GM18873 (cell line): ENCODE measurements at regions not wholly inside any gene's neighbourhood (a gene's known extent, or its start where the extent isn't known, plus 50 kb on each side); places are given as distances from the start of the nearest gene placed in this dataset.

Source experiments
- ATAC-seq: cut with Tn5 transposase; IDR thresholded peaks from one replicate; pipeline ENCODE4 v1.9.1; 2021; ENCODE audit warnings: mild to moderate bottlenecking, moderate library complexity, moderate number of reproducible peaks; ENCODE audit not compliant: unreplicated experiment, low FRiP score

DNA sequence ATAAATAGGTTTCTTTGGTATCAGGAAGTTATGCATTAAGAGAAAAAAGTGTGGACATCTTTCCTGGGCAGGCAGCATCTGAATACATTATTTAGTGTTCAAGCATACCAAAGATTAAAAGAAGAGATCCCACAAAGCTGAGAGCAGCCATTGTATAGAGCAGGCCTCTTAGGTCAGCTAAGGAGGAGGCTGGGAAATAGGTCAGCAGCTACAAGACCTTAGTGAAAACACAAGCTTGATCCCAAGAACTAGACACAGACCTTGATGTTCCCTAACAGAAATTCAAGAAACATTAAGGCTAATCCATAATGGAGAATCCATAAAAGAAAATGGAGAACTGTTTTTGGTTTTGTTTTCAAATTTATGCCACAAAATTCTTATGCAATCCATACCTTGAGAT lies 135.3 kb upstream of the DPT start:
- ATAC-seq, result no peak

DNA sequence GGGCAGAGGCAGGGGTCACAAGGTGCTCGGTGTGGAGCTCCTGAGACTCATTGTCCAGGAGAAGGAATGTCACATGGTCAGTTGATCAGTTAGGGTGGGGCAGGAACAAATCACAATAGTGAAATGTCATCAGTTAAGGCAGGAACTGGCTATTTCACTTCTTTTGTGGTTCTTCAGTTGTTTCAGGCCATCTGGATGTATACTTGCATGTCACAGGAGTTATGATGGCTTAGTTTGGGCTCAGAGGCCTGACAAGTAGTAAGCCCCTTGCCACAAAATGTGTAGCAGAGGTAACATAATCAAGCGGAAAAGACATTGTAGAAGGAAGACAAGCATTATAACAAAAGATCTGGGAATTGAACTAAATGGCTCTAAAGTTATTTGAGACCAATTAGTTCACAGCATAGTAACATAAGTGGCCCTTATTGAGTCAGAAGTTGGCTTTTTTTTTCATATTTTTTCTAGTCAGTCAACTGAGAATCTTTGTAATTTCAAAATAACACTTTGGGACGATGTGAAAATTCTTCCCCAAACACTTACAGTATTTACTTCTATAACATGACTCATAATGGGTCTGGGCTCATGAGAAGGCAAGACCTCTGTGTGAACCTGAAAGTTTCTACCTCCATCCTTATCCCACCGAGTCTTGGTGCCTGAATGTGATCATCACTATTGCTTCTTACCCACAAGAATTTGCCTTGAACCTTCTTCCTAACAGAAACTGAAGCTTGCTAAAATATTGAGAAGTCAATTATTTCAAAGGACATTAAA lies 137.0 kb upstream of the DPT start:
- ATAC-seq, result no peak

DNA sequence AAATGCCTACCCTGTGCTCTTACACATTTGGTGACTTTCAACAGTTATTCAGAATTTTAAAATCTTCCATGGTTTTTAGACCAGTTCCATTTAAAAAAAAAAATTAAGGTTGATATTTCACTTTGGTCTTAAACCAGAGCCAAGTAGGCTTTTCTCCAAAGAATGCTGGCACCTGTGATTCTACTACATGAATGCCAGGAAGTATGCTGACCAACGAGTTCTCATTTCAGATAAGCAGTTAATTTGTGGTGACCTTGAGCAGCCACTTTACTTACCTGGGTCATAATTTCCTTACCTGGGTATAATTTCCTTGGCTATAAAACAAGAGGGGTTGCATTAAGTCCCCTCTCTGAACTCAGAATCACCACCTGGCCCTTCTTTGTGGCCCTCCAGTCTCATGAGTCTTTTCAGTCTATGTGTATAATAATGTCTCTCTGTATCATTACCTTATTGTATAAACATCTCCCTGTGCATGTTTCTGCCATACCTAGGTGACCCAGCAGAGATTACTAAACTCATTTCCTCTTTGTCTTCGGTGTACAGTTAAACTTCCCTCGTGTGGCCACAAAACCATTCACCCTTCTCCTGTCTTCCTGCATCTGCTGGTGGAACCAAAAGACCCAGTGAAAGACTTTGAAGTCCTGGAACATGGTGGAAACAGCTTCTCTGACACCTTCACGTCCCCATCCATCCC lies 139.1 kb upstream of the DPT start:
- ATAC-seq, result no peak

DNA sequence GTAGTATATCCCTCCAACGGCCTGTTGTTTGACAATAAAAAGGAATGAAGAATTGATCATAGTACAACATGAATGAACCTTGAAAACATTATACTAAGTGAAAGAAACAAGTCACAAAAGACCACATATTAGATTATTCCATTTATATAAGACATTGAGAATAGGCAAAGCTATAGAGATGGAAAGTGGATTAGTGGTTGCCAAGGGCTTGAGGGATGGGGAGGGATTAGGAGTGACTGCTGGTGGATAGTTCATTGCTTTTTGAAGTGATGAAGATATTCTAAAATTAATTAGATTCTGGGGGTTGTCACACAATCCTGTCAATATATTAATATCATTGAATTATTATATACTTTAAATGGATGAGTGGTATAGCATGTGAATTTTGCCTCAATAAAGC lies 142.5 kb upstream of the DPT start:
- no peak for ATAC-seq

DNA sequence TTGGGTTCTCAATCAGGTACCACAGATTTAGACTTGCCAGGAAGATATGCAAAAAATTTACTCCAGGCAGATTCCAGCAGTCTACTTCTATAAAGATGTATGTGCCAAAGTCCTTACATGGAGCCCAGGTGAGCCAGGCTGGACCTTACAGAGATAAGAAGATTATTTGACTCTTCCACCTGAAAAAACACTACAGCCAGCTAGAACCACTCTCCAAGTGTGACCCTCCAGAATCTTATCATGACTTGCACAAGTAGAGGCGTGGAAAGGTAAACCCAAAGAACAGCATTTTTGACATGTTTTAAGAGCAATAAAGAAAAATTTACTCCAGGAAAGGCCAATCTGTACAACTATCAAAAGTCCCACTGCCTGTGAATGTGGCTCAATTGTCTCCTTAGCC lies 146.8 kb upstream of the DPT start:
- no peak for ATAC-seq

DNA sequence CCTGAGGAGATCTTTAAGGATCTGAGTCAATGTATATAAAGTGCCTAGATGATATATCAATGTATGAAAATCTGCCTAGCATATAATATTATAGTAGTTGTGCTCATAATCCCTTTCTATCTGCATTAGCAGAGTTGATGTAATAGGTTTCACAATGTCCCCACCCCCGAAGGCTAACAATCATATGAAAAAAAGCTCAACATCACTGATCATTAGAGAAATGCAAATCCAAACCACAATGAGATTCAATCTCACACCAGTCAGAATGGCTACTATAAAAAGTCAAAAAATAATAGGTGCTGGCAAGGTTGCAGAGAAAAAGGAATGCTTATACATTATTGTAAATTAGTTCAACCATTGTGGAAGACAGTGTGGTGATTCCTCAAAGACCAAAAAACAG lies 147.8 kb upstream of the DPT start:
- ATAC-seq, result no peak

DNA sequence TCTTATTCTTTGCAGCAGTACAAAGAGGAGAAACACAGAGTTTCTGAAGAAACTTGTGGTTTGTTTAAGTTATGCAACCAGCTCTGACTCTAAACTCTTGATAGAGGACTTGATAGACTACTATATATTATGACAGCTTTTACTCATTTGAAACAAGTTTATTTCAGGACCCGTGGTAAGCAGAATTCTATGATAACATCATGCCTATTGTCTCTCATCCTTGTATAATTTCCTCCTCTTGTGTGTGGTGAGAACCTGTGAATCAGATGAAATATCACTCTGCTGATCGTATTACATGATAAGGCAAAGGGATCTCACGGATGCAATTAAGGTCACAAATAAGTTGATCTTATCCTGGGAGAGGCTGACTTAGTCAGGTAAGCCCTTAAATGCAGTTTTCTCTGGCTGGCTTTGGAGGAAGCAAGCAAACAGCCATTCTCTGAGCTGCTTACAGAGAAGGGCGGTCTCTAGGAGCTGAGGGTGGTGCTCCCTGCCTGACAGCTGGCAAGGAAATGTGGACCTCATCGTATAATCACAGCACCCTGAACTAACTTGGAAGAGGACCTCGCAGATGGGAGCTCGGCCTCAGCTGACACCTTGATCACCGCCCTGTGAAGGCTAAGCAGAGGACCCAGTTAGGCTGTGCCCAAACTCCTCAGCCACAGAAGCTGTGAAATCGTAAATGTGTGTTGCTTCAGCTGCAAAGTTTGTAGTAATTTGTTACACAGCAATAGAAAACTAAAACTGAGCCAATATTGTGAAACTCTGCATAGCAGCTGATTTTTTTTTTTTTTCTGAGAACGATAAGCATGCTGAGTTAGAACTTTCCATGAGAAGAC lies 151.1 kb upstream of the DPT start:
- ATAC-seq, result no peak

DNA sequence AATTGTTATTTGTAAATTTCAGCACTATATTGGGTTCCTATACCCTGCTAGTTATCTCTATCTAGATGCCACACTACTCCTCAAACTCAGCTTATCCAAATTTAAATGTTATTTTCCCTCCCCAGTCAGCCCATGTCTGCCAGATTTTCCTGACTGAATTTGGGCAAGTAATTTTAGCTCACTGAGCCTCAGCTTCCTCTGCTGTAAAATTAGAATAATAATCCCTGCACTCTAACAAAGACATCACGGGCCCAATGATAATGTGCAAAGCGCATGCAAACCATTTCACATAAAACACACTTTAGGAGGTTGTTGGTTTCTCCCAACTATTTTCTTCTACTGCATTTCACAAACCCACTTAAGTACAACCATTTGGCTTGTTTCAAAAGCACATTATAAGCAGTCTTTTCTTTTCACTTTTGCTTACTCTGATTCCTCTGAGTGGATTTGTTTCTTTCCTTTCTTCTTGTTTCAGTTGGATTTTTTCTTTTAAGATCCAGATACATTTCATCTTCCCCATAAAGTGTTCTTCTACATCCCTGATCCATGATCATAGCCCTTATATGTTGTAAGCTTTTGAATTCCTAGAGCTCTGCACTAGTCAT lies 152.8 kb upstream of the DPT start:
- ATAC-seq, result no peak

DNA sequence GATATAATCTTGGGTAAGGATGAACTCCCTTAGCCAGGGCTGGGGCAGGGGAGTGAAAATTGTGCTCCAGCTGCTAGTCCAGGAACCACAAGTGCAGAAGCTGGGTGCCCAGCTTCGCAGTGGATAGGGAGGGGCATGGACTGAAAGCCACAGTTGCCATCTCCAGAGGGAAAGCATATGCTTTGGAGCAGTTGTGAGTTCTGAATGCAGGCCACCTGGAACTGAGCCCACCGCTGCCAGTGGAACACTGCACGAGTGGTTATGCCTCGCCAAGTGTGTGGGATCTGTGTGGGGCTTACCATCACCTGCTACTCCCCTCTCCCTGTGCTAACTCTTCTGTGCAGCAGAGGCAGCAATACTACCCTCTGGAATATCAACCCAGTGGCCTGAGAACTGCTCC lies 158.4 kb upstream of the DPT start:
- ATAC-seq, result no peak

DNA sequence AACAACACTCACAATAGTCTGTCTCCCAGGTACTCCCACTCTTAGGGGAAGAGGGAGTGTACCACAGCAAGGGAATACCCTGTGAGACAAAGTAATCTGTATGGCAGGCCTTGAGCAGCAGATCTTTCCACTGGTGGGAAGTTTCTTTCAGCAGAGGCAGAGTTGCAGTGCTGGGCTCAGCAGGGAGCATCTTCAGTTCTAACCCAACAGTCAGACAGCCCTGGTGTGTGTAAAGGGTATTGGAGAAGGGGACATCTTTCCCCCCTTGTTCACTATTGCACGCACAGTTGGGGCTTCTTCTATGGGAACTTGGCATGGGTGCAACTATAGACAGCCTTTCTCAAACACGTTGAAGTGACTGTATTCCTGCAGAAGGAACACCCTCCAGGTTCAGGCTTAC lies 159.4 kb upstream of the DPT start:
- ATAC-seq, result no peak

DNA sequence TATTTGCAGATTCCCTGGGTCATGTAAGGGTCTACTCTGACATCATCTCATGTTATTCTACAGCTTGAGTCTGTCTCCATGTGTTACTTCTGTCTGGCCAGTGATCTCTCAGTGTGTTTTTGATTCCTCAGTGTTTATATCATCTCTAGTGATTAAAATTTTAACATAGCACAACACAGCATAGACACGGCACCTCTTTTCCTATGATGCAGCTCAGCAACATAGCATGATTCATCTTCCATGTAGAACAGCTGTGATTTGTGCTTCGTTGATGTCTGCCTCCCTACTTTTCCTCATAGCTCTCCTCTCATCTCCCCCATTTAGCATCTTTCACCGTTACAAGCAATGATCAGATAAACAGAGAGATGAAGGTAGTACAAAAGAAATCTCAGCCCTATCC lies 163.9 kb upstream of the DPT start:
- no peak for ATAC-seq

DNA sequence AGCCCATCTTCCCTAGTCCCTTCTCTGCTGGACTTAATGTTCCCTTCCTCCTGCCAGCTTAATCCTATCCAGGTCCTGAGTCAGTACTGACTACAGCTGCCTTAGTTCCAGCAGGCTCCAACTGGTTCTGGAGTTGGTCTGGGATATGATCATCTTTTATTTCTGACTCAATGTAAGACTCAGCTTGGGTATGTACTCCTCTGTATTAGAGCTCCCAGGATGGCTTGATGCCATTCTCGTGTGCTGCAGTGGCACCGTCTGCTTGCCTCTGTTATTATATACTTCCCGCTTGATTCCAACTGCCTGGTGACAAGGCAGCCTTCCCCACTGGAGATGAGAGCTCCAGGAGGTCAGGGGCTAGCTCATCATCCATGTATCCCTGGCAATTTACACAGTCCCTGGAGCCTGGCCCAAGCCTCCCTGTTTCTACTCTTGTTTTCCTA lies 164.4 kb upstream of the DPT start:
- ATAC-seq, result no peak

DNA sequence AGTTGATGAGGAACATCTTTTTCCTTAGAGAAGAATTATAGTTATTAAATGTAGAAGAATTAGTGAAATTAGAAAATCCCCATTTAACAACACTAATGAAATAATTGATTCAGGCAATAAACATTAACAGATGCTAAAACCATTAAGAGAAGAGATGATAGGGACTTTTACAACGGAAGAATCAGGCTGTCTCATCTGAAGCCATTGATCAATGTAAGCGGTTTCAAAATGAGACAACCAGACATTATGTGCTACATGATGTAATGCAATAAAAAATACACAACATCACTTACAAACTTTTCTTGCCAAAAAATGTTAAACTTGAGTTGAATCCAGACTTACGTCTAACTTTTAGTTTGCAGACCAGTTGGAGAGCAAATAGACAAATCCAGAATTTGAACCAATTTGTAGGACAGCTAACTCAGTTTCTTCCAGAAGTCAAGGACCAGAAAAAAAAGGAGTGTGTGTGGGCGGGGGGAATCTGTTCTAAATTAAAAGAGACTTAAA lies 165.4 kb upstream of the DPT start:
- ATAC-seq, result no peak

DNA sequence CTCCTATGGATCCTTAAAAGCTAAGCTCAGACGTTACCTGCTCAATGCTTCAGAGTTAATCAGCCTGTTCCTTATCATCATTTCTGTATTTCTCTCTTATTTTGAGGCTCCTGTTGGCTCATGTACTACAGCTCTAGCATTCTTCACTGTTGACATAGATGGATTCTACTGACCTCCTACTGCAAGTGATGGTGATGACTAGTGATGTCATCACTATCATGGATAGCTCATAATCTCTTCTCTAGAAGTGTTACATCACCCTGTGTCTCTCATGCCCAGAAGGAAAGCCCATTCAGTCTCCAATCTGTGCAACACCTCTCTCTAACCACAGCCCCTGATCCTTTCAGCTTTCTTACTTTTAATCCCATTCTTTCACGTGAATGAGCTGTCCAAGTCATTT lies 168.2 kb upstream of the DPT start:
- no peak for ATAC-seq

DNA sequence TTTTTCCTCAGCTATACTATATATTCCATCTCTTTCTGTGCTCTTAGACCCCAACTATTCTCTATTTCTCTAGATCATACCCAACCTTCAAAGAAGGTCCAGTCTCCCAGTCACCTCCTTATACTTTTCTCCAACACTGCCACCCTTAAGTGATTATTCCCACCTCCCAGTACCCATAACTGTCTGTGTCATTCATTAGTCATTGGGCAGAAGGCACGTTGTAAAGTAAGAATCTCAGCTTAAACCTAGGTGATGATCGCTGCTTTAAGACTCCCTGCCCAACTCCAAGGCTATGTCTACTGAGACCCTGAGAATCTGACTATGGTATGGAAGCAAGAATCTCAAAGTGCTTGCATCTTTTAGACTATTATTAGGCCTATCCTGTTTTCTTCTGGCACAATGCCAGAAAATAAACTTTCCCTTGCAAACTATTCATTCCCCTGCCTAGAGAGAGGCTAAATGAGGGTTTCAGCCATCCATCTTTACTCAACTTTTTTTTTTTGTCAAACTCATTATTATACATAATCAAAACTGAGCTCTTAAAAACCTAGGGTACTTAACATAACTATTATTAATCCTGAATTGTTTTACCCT lies 174.3 kb upstream of the DPT start:
- no peak for ATAC-seq

DNA sequence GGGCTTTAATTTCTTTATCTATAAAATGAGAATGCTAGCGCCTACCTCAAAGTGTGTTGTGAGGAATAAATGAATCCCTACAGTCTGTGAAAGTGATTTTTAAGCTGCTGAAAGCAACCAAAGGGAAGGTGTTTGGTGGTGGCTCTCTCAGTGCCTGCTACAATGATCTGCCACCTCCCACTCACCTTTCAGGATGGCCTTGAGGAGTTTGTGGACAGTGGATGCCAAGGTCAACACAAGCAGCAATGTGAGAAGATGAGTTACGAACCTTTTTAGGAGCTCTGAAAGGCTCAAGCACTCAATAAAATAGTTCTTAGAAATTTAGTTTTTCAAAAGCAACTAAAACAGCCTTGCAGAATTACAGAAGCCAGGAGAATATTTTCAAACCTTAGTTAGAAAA lies 176.6 kb upstream of the DPT start:
- no peak for ATAC-seq

DNA sequence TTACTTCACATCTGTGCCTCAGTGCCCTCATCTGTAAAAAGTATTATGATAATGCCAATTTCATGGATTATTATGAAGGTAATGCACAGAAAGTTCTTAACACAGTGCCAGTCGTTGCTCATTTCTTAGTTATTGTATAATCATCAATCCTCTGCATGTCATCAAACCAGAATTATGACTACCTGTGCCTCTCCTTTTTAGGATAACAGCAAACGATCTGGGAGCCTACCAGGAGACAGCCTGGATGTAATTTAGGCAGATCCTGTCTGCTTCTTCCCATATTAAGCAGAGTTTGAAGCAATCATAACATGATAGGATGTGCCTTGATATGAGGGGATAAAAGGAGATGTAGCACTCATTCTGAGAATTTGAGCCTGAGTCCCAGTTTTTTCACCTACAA lies 177.4 kb upstream of the DPT start:
- ATAC-seq, result no peak

DNA sequence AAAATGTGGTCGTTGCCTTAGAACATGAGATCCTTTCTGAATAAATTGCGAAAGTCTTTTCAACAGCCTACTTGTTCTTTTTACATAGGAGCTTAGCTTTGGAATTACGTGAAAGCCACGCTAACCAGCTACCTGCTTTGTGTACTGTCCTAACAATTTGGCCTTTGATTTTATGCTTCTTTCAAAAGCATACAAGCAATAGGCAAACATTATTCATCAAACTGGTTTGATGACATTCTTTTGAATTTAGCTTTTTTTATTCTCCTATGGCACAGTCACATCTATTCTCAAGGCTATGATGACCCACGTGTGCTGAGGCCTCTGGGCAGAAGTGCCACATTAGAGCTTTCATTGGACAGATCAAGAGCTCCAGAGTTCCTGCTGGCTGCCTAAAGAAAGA lies 178.0 kb upstream of the DPT start:
- no peak for ATAC-seq

DNA sequence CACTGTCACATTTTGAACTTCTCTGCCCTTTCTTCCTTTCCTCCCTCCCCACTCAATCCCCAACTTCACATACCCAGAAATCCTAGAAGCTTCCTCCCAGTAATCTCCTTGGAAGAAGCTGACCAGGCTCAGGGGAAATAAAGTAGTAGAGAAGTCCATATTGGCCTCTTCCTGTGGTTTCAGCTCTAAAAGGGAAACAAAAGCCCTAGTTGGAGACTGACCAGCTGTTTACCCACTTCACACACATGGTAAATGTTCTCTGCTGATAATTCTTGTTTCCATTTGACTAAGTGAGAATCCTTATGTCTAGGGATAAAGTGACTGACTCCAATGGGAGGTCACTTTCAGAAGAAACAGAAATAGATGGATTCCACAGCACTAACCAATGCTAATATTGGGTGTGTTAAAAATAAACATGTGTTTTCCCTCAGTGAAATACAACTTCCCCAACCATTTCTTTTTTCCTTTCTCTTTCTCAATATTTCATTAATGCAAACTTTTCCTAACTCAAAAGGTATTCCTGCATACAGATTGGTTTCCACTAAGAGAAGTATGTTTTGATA lies 178.9 kb upstream of the DPT start:
- ATAC-seq, result no peak

DNA sequence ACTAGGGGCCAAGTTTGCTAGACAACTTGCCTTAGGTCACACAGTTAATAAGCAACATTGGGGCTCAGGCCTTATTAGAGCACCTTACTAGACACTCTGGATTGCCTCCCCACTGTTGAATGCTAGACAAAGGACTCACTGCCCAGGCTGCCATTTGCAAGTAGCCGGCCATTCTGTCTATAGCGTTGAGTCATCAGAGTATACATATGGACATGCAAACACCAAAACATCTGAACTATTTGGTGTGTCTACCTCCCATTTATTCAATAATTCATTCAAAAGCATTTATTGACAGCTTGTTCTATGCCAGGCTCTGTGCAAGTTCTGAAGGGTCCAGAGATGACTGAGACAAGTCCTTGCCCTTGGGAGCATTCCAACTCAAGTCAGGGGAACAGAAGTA lies 181.4 kb upstream of the DPT start:
- no peak for ATAC-seq
